H1 (cell line): ENCODE measurements at regions not wholly inside any gene's neighbourhood (a gene's known extent, or its start where the extent isn't known, plus 50 kb on each side); places are given as distances from the start of the nearest gene placed in this dataset.

Experiments
- EP300 ChIP-seq, 2 experiments: IDR thresholded peaks; 1 replicate in 1 of 2; 2 replicates in 1 of 2; pipeline ENCODE4 v1.6.1; 2011 to 2012; ENCODE audit warnings: low read depth in 2 of 2, low read length in 2 of 2, mild to moderate bottlenecking in 2 of 2, borderline replicate concordance in 1 of 2, inconsistent platforms in 1 of 2, moderate library complexity in 1 of 2
- HDAC6 ChIP-seq: IDR thresholded peaks from one replicate; pipeline ENCODE4 v1.7.1; 2012; ENCODE audit warnings: low read depth, mild to moderate bottlenecking, inconsistent platforms, low read length, moderate library complexity
- POU5F1 ChIP-seq: IDR thresholded peaks from 2 replicates; pipeline ENCODE4 v1.6.1; 2011; ENCODE audit warnings: low read depth, mild to moderate bottlenecking, low read length, moderate library complexity
- YY1 ChIP-seq: IDR thresholded peaks from 2 replicates; pipeline ENCODE4 v1.6.1; 2011; ENCODE audit warnings: low read depth, mild to moderate bottlenecking, low read length

GRCh38 chr2:77937366-77937765 lies 415.2 kb upstream of the LRRTM4 start (continued):
- TF ChIP-seq EP300 (IDR thresholded peaks at IDR 0.05; ENCODE audit: borderline replicate concordance in 1 of 2, low read depth in 2 of 2, low read length in 2 of 2), result no peak
- TF ChIP-seq POU5F1, result no peak
- TF ChIP-seq HDAC6, result no peak
- TF ChIP-seq YY1, result no peak
